ENCODE measurements at regions not wholly inside any gene's neighbourhood (a gene's known extent, or its start where the extent isn't known, plus 50 kb on each side); places are given as distances from the start of the nearest gene placed in this dataset.

DNA sequence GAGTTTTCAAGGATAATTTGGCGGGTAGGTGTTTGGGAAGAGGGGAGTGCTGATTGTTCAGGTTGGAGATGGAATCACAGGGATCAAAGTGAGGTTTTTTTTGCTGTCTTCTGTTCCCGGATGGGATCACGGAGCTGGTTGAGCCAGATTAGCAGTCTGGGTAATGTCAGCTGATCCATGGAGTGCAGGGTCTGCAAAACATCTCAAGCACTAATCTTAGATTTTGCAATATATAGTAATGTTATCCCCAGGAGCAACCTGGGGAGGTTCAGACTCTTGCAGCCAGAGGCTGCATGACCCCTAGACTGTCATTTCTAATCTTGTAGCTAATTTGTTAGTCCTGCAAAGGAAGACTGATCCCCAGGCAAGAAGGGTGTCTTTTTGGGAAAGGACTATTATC, 354.1 kb upstream of the SGO1 start:
- no peak overlapping the region for H3K4me3 Mint-ChIP-seq (ENCODE audit: unreplicated experiment)
- no peaks in the 10 kb centered on the region for H3K4me1 Mint-ChIP-seq (ENCODE audit: unreplicated experiment)
- no peaks in the 10 kb centered on the region for H3K36me3 Mint-ChIP-seq (ENCODE audit: low read depth, unreplicated experiment)
- DNase-seq (ENCODE audit: low spot score): no peak
- no peaks in the 10 kb centered on the region for H3K9me3 Mint-ChIP-seq (ENCODE audit: unreplicated experiment)
- TF ChIP-seq, protein P1, sequence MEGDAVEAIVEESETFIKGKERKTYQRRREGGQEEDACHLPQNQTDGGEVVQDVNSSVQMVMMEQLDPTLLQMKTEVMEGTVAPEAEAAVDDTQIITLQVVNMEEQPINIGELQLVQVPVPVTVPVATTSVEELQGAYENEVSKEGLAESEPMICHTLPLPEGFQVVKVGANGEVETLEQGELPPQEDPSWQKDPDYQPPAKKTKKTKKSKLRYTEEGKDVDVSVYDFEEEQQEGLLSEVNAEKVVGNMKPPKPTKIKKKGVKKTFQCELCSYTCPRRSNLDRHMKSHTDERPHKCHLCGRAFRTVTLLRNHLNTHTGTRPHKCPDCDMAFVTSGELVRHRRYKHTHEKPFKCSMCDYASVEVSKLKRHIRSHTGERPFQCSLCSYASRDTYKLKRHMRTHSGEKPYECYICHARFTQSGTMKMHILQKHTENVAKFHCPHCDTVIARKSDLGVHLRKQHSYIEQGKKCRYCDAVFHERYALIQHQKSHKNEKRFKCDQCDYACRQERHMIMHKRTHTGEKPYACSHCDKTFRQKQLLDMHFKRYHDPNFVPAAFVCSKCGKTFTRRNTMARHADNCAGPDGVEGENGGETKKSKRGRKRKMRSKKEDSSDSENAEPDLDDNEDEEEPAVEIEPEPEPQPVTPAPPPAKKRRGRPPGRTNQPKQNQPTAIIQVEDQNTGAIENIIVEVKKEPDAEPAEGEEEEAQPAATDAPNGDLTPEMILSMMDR (IDR thresholded peaks at IDR 0.05; ENCODE audit: unreplicated experiment): no peak
- H3K27ac Mint-ChIP-seq (ENCODE audit: unreplicated experiment): no peak overlapping the region
- no peaks in the 10 kb centered on the region for H3K27me3 Mint-ChIP-seq (ENCODE audit: unreplicated experiment)

DNA sequence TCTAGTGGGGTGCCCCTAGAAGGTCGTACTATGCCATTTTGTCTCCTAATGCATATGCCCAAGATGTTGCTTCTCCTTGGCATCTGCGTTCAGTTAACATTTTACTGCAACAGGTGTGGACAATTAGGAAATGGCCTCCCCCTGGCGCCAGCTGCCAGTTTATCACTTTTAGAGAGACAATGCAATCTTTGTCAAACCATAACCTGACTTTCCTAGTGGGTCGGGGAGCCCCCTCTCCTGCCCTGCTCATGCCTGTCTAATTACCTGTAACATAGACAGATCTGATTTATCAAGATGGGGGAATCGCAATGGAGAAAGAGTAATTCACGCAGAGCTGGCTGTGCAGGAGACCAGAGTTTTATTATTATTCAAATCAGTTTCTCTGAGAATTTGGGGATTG, 353.7 kb upstream of the SGO1 start:
- H3K4me1 Mint-ChIP-seq (ENCODE audit: unreplicated experiment): no peaks in the 10 kb centered on the region
- H3K4me3 Mint-ChIP-seq (ENCODE audit: unreplicated experiment): no peak overlapping the region
- H3K9me3 Mint-ChIP-seq (ENCODE audit: unreplicated experiment): no peaks in the 10 kb centered on the region
- no peaks in the 10 kb centered on the region for H3K27me3 Mint-ChIP-seq (ENCODE audit: unreplicated experiment)
- no peak overlapping the region for H3K27ac Mint-ChIP-seq (ENCODE audit: unreplicated experiment)
- TF ChIP-seq, protein P1 (IDR thresholded peaks at IDR 0.05; ENCODE audit: unreplicated experiment): no peak
- H3K36me3 Mint-ChIP-seq (ENCODE audit: low read depth, unreplicated experiment): no peaks in the 10 kb centered on the region
- DNase-seq (ENCODE audit: low spot score): no peak

DNA sequence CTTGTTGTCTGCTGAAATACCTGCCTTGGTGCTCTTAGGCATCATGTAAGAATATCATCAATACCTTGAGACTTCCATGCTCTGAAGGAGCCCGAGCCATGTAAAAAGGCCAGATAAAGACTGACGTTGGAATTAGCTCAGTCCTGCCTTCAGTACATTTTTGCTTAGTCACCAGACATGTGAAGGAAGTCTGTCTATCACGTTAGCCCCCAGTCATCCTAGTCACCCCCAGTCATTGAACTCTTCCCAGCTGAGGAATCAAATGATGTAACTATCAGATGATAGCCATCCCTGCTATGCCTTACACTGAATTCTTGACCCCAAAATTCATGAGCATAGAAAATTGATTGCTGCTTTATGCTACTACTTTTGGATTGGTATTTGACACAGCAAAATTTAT, 351.2 kb upstream of the SGO1 start:
- Mint-ChIP-seq H3K9me3 (ENCODE audit: unreplicated experiment) (no peaks in the 10 kb centered on the region), H3K27me3 (ENCODE audit: unreplicated experiment) (no peaks in the 10 kb centered on the region), H3K4me3 (ENCODE audit: unreplicated experiment) (no peak overlapping the region), H3K36me3 (ENCODE audit: low read depth, unreplicated experiment) (no peaks in the 10 kb centered on the region), H3K27ac (ENCODE audit: unreplicated experiment) (no peak overlapping the region), H3K4me1 (ENCODE audit: unreplicated experiment) (no peaks in the 10 kb centered on the region)
- DNase-seq (ENCODE audit: low spot score): no peak
- TF ChIP-seq, protein P1 (IDR thresholded peaks at IDR 0.05; ENCODE audit: unreplicated experiment): no peak

- DNase-seq (ENCODE audit: low spot score): no peak
- Mint-ChIP-seq H3K9me3 (ENCODE audit: unreplicated experiment) (no peaks in the 10 kb centered on the region), H3K36me3 (ENCODE audit: low read depth, unreplicated experiment) (no peaks in the 10 kb centered on the region), H3K4me1 (ENCODE audit: unreplicated experiment) (no peaks in the 10 kb centered on the region), H3K27ac (ENCODE audit: unreplicated experiment) (no peak overlapping the region), H3K27me3 (ENCODE audit: unreplicated experiment) (no peaks in the 10 kb centered on the region), H3K4me3 (ENCODE audit: unreplicated experiment) (no peak overlapping the region)
- TF ChIP-seq, protein P1 (IDR thresholded peaks at IDR 0.05; ENCODE audit: unreplicated experiment): no peak
Measured at GRCh38 chr3:20529911-20530310, 343.9 kb upstream of the SGO1 start.

- Mint-ChIP-seq H3K4me1 (ENCODE audit: unreplicated experiment) (no peaks in the 10 kb centered on the region), H3K9me3 (ENCODE audit: unreplicated experiment) (no peaks in the 10 kb centered on the region), H3K4me3 (ENCODE audit: unreplicated experiment) (no peak overlapping the region), H3K27ac (ENCODE audit: unreplicated experiment) (no peak overlapping the region), H3K36me3 (ENCODE audit: low read depth, unreplicated experiment) (no peaks in the 10 kb centered on the region), H3K27me3 (ENCODE audit: unreplicated experiment) (no peaks in the 10 kb centered on the region)
- no peak for DNase-seq (ENCODE audit: low spot score)
- TF ChIP-seq, protein P1 (IDR thresholded peaks at IDR 0.05; ENCODE audit: unreplicated experiment): no peak
Measured at GRCh38 chr3:20528180-20528770, 342.3 kb upstream of the SGO1 start.
